ENCODE measurements at regions not wholly inside any gene's neighbourhood (a gene's known extent, or its start where the extent isn't known, plus 50 kb on each side); places are given as distances from the start of the nearest gene placed in this dataset.
A peak's percentile ranks its signal among the peaks of the same experiment; 100 is the strongest.

DNA sequence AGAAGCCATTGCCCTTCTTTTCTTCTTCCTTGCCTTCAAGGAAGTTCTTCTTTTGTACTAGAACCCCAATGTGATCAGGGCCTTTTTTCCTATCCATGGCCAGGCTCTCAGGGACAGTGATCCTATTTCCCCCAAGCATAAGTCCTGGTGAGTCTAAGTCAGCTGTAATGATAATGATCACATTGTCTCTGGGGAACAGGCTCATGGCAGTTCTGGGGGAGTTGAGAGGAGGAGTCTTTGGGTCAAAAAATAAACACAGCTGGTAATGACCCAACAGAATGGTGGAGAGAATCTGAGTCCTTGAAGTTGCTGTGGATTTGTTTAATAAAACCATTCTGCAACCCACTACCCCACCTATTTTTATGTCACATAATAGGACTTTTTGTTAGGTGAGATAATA is 96.6 kb downstream of the SOCS6 start:
- H3K9me1 ChIP-seq (ENCODE audit: control insufficient read depth, extremely low read depth, insufficient read depth, low read length): no peaks in the 10 kb centered on the region
- H3K4me2 ChIP-seq (ENCODE audit: control insufficient read depth, extremely low read depth, insufficient read depth, low read depth, low read length): no peak overlapping the region
- H3K36me3 ChIP-seq (ENCODE audit: control insufficient read depth in 2 of 2, extremely low read depth in 1 of 2, insufficient read depth in 2 of 2, low read length in 2 of 2): no peaks in the 10 kb centered on the region
- TF ChIP-seq, protein P1, sequence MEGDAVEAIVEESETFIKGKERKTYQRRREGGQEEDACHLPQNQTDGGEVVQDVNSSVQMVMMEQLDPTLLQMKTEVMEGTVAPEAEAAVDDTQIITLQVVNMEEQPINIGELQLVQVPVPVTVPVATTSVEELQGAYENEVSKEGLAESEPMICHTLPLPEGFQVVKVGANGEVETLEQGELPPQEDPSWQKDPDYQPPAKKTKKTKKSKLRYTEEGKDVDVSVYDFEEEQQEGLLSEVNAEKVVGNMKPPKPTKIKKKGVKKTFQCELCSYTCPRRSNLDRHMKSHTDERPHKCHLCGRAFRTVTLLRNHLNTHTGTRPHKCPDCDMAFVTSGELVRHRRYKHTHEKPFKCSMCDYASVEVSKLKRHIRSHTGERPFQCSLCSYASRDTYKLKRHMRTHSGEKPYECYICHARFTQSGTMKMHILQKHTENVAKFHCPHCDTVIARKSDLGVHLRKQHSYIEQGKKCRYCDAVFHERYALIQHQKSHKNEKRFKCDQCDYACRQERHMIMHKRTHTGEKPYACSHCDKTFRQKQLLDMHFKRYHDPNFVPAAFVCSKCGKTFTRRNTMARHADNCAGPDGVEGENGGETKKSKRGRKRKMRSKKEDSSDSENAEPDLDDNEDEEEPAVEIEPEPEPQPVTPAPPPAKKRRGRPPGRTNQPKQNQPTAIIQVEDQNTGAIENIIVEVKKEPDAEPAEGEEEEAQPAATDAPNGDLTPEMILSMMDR (optimal IDR thresholded peaks at IDR 0.05 in 1 of 3, IDR thresholded peaks at IDR 0.05 in 1 of 3, conservative IDR thresholded peaks at IDR 0.05 in 1 of 3; ENCODE audit: extremely low read depth in 1 of 3, insufficient read depth in 2 of 3, low read length in 3 of 3): no peak
- TF ChIP-seq EZH2 (IDR thresholded peaks at IDR 0.05; ENCODE audit: low read length): no peak
- H3K27me3 ChIP-seq (ENCODE audit: control insufficient read depth, extremely low read depth, insufficient read depth, low read length): no peaks in the 10 kb centered on the region
- dilution Hi-C loops (cut with MboI; ENCODE audit: extremely low pct_ligation_motif_present, low sequenced_read_pairs): no loop called here
- H3K27ac ChIP-seq (ENCODE audit: control insufficient read depth, insufficient read depth, low read length): peak overlapping the region; percentile 79
- H3K4me3 ChIP-seq (ENCODE audit: control insufficient read depth in 2 of 3, extremely low read depth in 1 of 3, insufficient read depth in 2 of 3, low read depth in 1 of 3, low read length in 3 of 3): no peak overlapping the region
- H2AFZ ChIP-seq (ENCODE audit: control insufficient read depth, low read length): peak overlapping the region; percentile 0
- H3K9ac ChIP-seq (ENCODE audit: control insufficient read depth, extremely low read depth, insufficient read depth, low read length): peak overlapping the region; percentile 19
- H4K20me1 ChIP-seq (ENCODE audit: control insufficient read depth, extremely low read depth, insufficient read depth, low read length): no peaks in the 10 kb centered on the region
- no peaks in the 10 kb centered on the region for H3K9me3 ChIP-seq (ENCODE audit: control insufficient read depth, low read depth, low read length)
- H3K79me2 ChIP-seq (ENCODE audit: control insufficient read depth, insufficient read depth, low read length): no peaks in the 10 kb centered on the region
- DNase-seq (ENCODE audit: low read depth, low spot score) (no peak), FAIRE-seq (no peak)
- peaks cover 30% of the 10 kb centered on the region for H3K4me1 ChIP-seq (ENCODE audit: control insufficient read depth, extremely low read depth, insufficient read depth, low read length)

DNA sequence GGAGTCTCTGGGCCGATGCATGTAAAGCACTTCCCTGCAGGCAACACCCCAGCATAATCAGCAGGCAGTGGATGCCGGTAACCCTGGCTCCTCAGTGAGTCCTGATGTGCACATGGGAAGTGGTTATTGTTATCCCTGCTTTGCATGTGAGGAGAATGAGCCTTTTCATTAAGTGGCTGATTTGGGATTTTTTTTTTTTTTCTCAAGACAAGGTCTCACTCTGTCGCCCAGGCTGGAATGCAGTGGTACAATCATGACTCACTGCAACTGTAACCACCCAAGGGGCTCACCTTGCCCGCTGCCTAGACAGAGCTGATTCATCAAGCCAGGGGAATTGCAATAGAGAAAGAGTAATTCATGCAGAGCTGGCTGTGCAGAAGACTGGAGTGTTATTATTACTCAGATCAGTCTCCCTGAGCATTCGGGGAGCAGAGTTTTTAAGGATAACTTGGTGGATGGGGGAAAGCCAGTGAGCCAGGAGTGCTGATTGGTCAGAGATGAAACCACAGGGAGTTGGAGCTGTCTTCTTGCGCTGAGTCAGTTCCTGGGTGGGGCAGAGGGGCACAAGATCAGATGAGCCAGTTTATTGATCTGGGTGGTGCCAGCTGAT is 95.4 kb downstream of the SOCS6 start:
- Histone ChIP-seq H3K4me3 (ENCODE audit: control insufficient read depth in 2 of 3, extremely low read depth in 1 of 3, insufficient read depth in 2 of 3, low read depth in 1 of 3, low read length in 3 of 3) (no peak overlapping the region), H3K36me3 (ENCODE audit: control insufficient read depth in 2 of 2, extremely low read depth in 1 of 2, insufficient read depth in 2 of 2, low read length in 2 of 2) (no peaks in the 10 kb centered on the region), H3K79me2 (ENCODE audit: control insufficient read depth, insufficient read depth, low read length) (no peaks in the 10 kb centered on the region), H2AFZ (ENCODE audit: control insufficient read depth, low read length) (peak overlapping the region; percentile 10), H3K9ac (ENCODE audit: control insufficient read depth, extremely low read depth, insufficient read depth, low read length) (no peak overlapping the region), H3K9me3 (ENCODE audit: control insufficient read depth, low read depth, low read length) (no peaks in the 10 kb centered on the region), H3K27me3 (ENCODE audit: control insufficient read depth, extremely low read depth, insufficient read depth, low read length) (no peaks in the 10 kb centered on the region), H3K4me2 (ENCODE audit: control insufficient read depth, extremely low read depth, insufficient read depth, low read depth, low read length) (peak overlapping the region; percentile 60), H4K20me1 (ENCODE audit: control insufficient read depth, extremely low read depth, insufficient read depth, low read length) (no peaks in the 10 kb centered on the region), H3K4me1 (ENCODE audit: control insufficient read depth, extremely low read depth, insufficient read depth, low read length) (peaks cover 29% of the 10 kb centered on the region), H3K9me1 (ENCODE audit: control insufficient read depth, extremely low read depth, insufficient read depth, low read length) (no peaks in the 10 kb centered on the region), H3K27ac (ENCODE audit: control insufficient read depth, insufficient read depth, low read length) (peak overlapping the region; percentile 79)
- dilution Hi-C loops (cut with MboI; ENCODE audit: extremely low pct_ligation_motif_present, low sequenced_read_pairs): no loop called here
- DNase-seq (ENCODE audit: low read depth, low spot score) (peak; percentile 91), FAIRE-seq (peak; percentile 98)
- TF ChIP-seq EZH2 (IDR thresholded peaks at IDR 0.05; ENCODE audit: low read length): no peak
- TF ChIP-seq, protein P1 (optimal IDR thresholded peaks at IDR 0.05 in 1 of 3, IDR thresholded peaks at IDR 0.05 in 1 of 3, conservative IDR thresholded peaks at IDR 0.05 in 1 of 3; ENCODE audit: extremely low read depth in 1 of 3, insufficient read depth in 2 of 3, low read length in 3 of 3): no peak
